ENCODE measurements at regions not wholly inside any gene's neighbourhood (a gene's known extent, or its start where the extent isn't known, plus 50 kb on each side); places are given as distances from the start of the nearest gene placed in this dataset.

DNA sequence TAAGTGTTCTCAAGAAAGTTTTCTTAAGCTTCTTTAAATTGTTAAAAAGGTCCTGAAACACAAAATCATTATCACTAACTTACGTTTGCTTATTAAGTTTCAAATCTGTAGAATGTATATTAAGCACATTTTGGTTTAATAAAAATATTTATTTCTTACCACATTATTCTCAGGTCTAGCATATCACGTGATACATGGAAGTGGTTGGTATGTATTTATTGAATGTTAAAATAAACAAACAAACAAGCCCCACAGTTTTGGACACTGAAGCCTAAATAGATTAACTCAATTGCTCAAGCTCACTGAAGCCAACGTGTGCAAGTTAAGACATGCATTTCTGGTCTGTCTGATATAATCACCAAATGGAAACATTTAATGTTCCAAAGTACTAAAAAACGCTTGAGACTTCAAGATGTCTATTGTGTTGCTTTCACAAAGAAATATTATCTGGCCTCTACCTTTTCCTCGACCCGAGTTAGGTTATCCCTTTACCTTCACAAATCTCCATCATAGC lies 1136.9 kb downstream of the TAF11L14 start:
- H3K23ac ChIP-seq (ENCODE audit: low read depth, low read length): no peak overlapping the region
- no peak overlapping the region for H3K18ac ChIP-seq (ENCODE audit: low read depth, low read length)
- H2AK9ac ChIP-seq (replicated peaks; ENCODE audit: low read depth, low read length, poor library complexity): no peak overlapping the region
- no peak overlapping the region for H2BK120ac ChIP-seq (ENCODE audit: low read depth, low read length)
- no peaks in the 10 kb centered on the region for H3K9me1 ChIP-seq (ENCODE audit: insufficient read depth, low read length)
- WGBS, 2 experiments (ENCODE audit: extremely low coverage in 2 of 2, insufficient read length in 1 of 2): no CpG with 5 or more reads among the region's 6 CpGs
- no peak overlapping the region for H2BK20ac ChIP-seq (ENCODE audit: low read depth, low read length)
- in situ Hi-C loops (cut with MboI; ENCODE audit: low sequenced_read_pairs) (no loop called here), dilution Hi-C loops (cut with HindIII; ENCODE audit: low sequenced_read_pairs, unreplicated experiment) (no loop called here), intact Hi-C loops (cut with micrococcal nuclease) (no loop called here)
- H2BK15ac ChIP-seq (ENCODE audit: low read depth, low read length): no peak overlapping the region
- H3K4me2 ChIP-seq (ENCODE audit: low read depth, low read length): no peak overlapping the region
- no peaks in the 10 kb centered on the region for H3K4me1 ChIP-seq (ENCODE audit: control insufficient read depth, insufficient read depth, low read length)
- POLR2A ChIA-PET (ENCODE audit: unreplicated experiment): no interaction called here
- no TSS peak for BruUV-seq (replicated peaks)
- no peak overlapping the region for H3K27ac ChIP-seq (ENCODE audit: insufficient read depth, low read length)
- H3K4me3 ChIP-seq (ENCODE audit: insufficient read depth, low read depth, low read length): no peak overlapping the region
- H3K79me1 ChIP-seq (ENCODE audit: low read depth in 1 of 2, low read length in 2 of 2): no peaks in the 10 kb centered on the region
- DNase-seq (no peak), ATAC-seq (ENCODE audit: low read depth) (no peak)
- no peak overlapping the region for H2AK5ac ChIP-seq (ENCODE audit: low read depth, low read length)
- H3K27me3 ChIP-seq (ENCODE audit: control insufficient read depth, insufficient read depth, low read length): no peaks in the 10 kb centered on the region
- no peak overlapping the region for H2BK5ac ChIP-seq (ENCODE audit: low read depth, low read length, poor library complexity, severe bottlenecking)
- H4K5ac ChIP-seq (ENCODE audit: low read depth, low read length): no peak overlapping the region
- no peaks in the 10 kb centered on the region for H4K20me1 ChIP-seq (ENCODE audit: insufficient read depth, low read length)
- no peak overlapping the region for H3K14ac ChIP-seq (replicated peaks; ENCODE audit: low read depth, low read length)
- no peak overlapping the region for H2AFZ ChIP-seq (replicated peaks; ENCODE audit: low read length, poor library complexity)
- no peak overlapping the region for H3K9ac ChIP-seq (ENCODE audit: low read depth, low read length)
- H4K8ac ChIP-seq (ENCODE audit: low read depth in 2 of 2, low read length in 2 of 2): no peak overlapping the region
- no peaks in the 10 kb centered on the region for H3K9me3 ChIP-seq (ENCODE audit: control insufficient read depth, insufficient read depth, low read length)
- TF ChIP-seq MXI1 (IDR thresholded peaks at IDR 0.05; ENCODE audit: borderline replicate concordance, low read depth, low read length) (no peak), RAD21 (IDR thresholded peaks at IDR 0.05; ENCODE audit: low read length) (no peak), POLR2A (IDR thresholded peaks at IDR 0.05; ENCODE audit: low read depth, low read length) (no peak), CHD1 (IDR thresholded peaks at IDR 0.05; ENCODE audit: low read depth, low read length) (no peak), CEBPB (IDR thresholded peaks at IDR 0.05; ENCODE audit: low read depth, low read length) (no peak), RCOR1 (IDR thresholded peaks at IDR 0.05; ENCODE audit: insufficient replicate concordance, low read length) (no peak), MAZ (IDR thresholded peaks at IDR 0.05; ENCODE audit: borderline replicate concordance, low read depth, low read length) (no peak), NFE2L2 (IDR thresholded peaks at IDR 0.05; ENCODE audit: low read depth, low read length) (no peak), MAFK (IDR thresholded peaks at IDR 0.05; ENCODE audit: low read depth, low read length) (no peak), RFX5 (IDR thresholded peaks at IDR 0.05; ENCODE audit: low read depth, low read length) (no peak), FOS (IDR thresholded peaks at IDR 0.05; ENCODE audit: low read depth, low read length) (no peak), SMC3 (IDR thresholded peaks at IDR 0.05; ENCODE audit: low read depth, low read length) (no peak), BHLHE40 (IDR thresholded peaks at IDR 0.05; ENCODE audit: low read depth, low read length) (no peak)
- TF ChIP-seq, protein P1, sequence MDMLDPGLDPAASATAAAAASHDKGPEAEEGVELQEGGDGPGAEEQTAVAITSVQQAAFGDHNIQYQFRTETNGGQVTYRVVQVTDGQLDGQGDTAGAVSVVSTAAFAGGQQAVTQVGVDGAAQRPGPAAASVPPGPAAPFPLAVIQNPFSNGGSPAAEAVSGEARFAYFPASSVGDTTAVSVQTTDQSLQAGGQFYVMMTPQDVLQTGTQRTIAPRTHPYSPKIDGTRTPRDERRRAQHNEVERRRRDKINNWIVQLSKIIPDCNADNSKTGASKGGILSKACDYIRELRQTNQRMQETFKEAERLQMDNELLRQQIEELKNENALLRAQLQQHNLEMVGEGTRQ (IDR thresholded peaks at IDR 0.05; ENCODE audit: low read depth, low read length): no peak; the same call in 1 of the 2 replicates
- TF ChIP-seq, protein P2, sequence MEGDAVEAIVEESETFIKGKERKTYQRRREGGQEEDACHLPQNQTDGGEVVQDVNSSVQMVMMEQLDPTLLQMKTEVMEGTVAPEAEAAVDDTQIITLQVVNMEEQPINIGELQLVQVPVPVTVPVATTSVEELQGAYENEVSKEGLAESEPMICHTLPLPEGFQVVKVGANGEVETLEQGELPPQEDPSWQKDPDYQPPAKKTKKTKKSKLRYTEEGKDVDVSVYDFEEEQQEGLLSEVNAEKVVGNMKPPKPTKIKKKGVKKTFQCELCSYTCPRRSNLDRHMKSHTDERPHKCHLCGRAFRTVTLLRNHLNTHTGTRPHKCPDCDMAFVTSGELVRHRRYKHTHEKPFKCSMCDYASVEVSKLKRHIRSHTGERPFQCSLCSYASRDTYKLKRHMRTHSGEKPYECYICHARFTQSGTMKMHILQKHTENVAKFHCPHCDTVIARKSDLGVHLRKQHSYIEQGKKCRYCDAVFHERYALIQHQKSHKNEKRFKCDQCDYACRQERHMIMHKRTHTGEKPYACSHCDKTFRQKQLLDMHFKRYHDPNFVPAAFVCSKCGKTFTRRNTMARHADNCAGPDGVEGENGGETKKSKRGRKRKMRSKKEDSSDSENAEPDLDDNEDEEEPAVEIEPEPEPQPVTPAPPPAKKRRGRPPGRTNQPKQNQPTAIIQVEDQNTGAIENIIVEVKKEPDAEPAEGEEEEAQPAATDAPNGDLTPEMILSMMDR (conservative IDR thresholded peaks at IDR 0.05; ENCODE audit: low read depth, low read length): no peak
- TF ChIP-seq, protein P3, sequence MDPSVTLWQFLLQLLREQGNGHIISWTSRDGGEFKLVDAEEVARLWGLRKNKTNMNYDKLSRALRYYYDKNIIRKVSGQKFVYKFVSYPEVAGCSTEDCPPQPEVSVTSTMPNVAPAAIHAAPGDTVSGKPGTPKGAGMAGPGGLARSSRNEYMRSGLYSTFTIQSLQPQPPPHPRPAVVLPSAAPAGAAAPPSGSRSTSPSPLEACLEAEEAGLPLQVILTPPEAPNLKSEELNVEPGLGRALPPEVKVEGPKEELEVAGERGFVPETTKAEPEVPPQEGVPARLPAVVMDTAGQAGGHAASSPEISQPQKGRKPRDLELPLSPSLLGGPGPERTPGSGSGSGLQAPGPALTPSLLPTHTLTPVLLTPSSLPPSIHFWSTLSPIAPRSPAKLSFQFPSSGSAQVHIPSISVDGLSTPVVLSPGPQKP (IDR thresholded peaks at IDR 0.05; ENCODE audit: borderline replicate concordance, low read depth, low read length): no peak
- H3K36me3 ChIP-seq (ENCODE audit: control insufficient read depth, insufficient read depth, low read length): no peaks in the 10 kb centered on the region
- CTCF ChIA-PET: no interaction called here
- H3K56ac ChIP-seq (ENCODE audit: extremely low read depth, insufficient read depth, low read length): no peak overlapping the region
- no peak overlapping the region for H3K4ac ChIP-seq (ENCODE audit: low read depth, low read length)
- H4K91ac ChIP-seq (ENCODE audit: insufficient read depth, low read depth, low read length): no peak overlapping the region

All from IMR-90 (cell line).